ENCODE measurements at regions not wholly inside any gene's neighbourhood (a gene's known extent, or its start where the extent isn't known, plus 50 kb on each side); places are given as distances from the start of the nearest gene placed in this dataset.

DNA sequence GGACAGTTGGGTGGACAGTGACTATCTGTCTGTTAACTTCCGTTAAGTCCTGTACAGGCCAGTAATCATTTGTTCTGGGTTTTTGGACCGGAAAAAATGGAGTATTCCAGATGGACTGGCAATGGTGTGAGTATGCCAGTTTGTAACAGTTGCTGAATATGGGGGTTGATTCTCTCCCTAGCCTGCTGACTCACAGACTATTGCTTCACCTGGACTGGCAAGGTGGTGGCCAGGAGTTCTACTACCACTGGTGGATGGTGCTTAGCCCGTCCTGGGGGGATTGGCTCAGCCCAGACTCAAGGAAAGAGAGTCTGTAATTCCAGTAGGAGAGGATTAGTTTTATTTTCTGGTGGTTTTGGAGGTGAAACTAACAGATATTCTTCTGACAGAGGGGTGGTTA is 343.8 kb upstream of the USP9Y start:
- Histone ChIP-seq H3K36me3 (ENCODE audit: control insufficient read depth in 2 of 2, extremely low read depth in 1 of 2, insufficient read depth in 2 of 2, low read length in 2 of 2) (no peaks in the 10 kb centered on the region), H3K4me2 (ENCODE audit: insufficient read depth, low read length) (no peak overlapping the region), H3K4me3 (replicated peaks in 1 of 3; ENCODE audit: insufficient read depth in 1 of 3, low read depth in 1 of 3, low read length in 3 of 3) (no peak overlapping the region), H3K9me1 (replicated peaks; ENCODE audit: control insufficient read depth, extremely low read depth, insufficient read depth, low read length) (no peaks in the 10 kb centered on the region), H3K9me3 (replicated peaks; ENCODE audit: control insufficient read depth, insufficient read depth, low read length) (no peaks in the 10 kb centered on the region), H3K79me2 (ENCODE audit: control insufficient read depth, insufficient read depth, low read length) (no peaks in the 10 kb centered on the region), H2AFZ (ENCODE audit: low read depth, low read length) (no peak overlapping the region), H4K20me1 (replicated peaks; ENCODE audit: control insufficient read depth, extremely low read depth, insufficient read depth, low read length) (no peaks in the 10 kb centered on the region), H3K9ac (replicated peaks; ENCODE audit: extremely low read depth, insufficient read depth, low read length) (no peak overlapping the region), H3K27ac (ENCODE audit: insufficient read depth, low read depth, low read length) (no peak overlapping the region), H3K4me1 (ENCODE audit: control insufficient read depth, extremely low read depth, insufficient read depth, low read length) (no peaks in the 10 kb centered on the region), H3K27me3 (ENCODE audit: control insufficient read depth in 2 of 2, insufficient read depth in 2 of 2, low read length in 2 of 2) (no peaks in the 10 kb centered on the region)
- intact Hi-C loops (cut with micrococcal nuclease), result no loop called here
- TF ChIP-seq MYC (IDR thresholded peaks at IDR 0.05; ENCODE audit: low read depth, low read length), result no peak
- TF ChIP-seq, protein P1, sequence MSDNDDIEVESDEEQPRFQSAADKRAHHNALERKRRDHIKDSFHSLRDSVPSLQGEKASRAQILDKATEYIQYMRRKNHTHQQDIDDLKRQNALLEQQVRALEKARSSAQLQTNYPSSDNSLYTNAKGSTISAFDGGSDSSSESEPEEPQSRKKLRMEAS (IDR thresholded peaks at IDR 0.05; ENCODE audit: insufficient read depth, insufficient read length), result no peak
- no peak for TF ChIP-seq POLR2A (IDR thresholded peaks at IDR 0.05; ENCODE audit: low read depth, low read length)
- TF ChIP-seq EZH2 (IDR thresholded peaks at IDR 0.05; ENCODE audit: borderline replicate concordance, low read depth, low read length, severe bottlenecking), result no peak
- TF ChIP-seq JUN (IDR thresholded peaks at IDR 0.05; ENCODE audit: borderline replicate concordance, insufficient read depth, insufficient read length, low read depth), result no peak
- no peak for TF ChIP-seq POLR2AphosphoS5 (IDR thresholded peaks at IDR 0.05; ENCODE audit: insufficient read depth, low read depth, low read length)
- TF ChIP-seq FOS (IDR thresholded peaks at IDR 0.05; ENCODE audit: borderline replicate concordance, insufficient read depth, low read length), result no peak
- TF ChIP-seq GATA2 (IDR thresholded peaks at IDR 0.05; ENCODE audit: insufficient read depth, insufficient read length, low read depth, low read length), result no peak
- DNase-seq (ENCODE audit: low read depth, low spot score), result no peak
- BruUV-seq (replicated peaks), result no TSS peak
- POLR2A ChIA-PET, result no interaction called here
- no peak for FAIRE-seq
- CTCF ChIA-PET, result no interaction called here
- dilution Hi-C loops (cut with MboI; ENCODE audit: extremely low pct_ligation_motif_present, low sequenced_read_pairs), result no loop called here

DNA sequence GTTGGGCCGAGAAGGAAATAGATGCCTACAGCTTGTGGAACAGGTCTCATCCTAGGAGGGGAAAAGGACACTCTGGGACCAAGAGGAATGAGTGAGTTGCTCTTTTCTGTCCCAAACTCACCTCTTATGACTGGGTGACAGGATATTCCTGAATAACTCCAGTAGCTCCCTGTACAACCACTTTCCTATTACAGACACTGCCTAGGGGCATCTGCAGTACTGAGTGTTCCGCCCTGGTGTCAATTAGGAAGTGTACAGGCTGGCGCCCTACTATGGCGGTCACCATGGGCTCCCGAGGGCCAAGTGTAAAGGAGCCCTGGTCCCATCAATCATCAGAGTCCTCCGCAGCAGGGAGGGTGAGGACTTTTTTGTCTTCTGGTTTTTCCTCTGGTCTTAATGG is 343.4 kb upstream of the USP9Y start:
- H3K9ac ChIP-seq (replicated peaks; ENCODE audit: extremely low read depth, insufficient read depth, low read length), result no peak overlapping the region
- no TSS peak for BruUV-seq (replicated peaks)
- H3K36me3 ChIP-seq (ENCODE audit: control insufficient read depth in 2 of 2, extremely low read depth in 1 of 2, insufficient read depth in 2 of 2, low read length in 2 of 2), result no peaks in the 10 kb centered on the region
- H3K27ac ChIP-seq (ENCODE audit: insufficient read depth, low read depth, low read length), result no peak overlapping the region
- H3K79me2 ChIP-seq (ENCODE audit: control insufficient read depth, insufficient read depth, low read length), result no peaks in the 10 kb centered on the region
- DNase-seq (ENCODE audit: low read depth, low spot score), result no peak
- TF ChIP-seq JUN (IDR thresholded peaks at IDR 0.05; ENCODE audit: borderline replicate concordance, insufficient read depth, insufficient read length, low read depth) (no peak), EZH2 (IDR thresholded peaks at IDR 0.05; ENCODE audit: borderline replicate concordance, low read depth, low read length, severe bottlenecking) (no peak), FOS (IDR thresholded peaks at IDR 0.05; ENCODE audit: borderline replicate concordance, insufficient read depth, low read length) (no peak), POLR2AphosphoS5 (IDR thresholded peaks at IDR 0.05; ENCODE audit: insufficient read depth, low read depth, low read length) (no peak), MYC (IDR thresholded peaks at IDR 0.05; ENCODE audit: low read depth, low read length) (no peak), POLR2A (IDR thresholded peaks at IDR 0.05; ENCODE audit: low read depth, low read length) (no peak), GATA2 (IDR thresholded peaks at IDR 0.05; ENCODE audit: insufficient read depth, insufficient read length, low read depth, low read length) (no peak)
- TF ChIP-seq, protein P2, sequence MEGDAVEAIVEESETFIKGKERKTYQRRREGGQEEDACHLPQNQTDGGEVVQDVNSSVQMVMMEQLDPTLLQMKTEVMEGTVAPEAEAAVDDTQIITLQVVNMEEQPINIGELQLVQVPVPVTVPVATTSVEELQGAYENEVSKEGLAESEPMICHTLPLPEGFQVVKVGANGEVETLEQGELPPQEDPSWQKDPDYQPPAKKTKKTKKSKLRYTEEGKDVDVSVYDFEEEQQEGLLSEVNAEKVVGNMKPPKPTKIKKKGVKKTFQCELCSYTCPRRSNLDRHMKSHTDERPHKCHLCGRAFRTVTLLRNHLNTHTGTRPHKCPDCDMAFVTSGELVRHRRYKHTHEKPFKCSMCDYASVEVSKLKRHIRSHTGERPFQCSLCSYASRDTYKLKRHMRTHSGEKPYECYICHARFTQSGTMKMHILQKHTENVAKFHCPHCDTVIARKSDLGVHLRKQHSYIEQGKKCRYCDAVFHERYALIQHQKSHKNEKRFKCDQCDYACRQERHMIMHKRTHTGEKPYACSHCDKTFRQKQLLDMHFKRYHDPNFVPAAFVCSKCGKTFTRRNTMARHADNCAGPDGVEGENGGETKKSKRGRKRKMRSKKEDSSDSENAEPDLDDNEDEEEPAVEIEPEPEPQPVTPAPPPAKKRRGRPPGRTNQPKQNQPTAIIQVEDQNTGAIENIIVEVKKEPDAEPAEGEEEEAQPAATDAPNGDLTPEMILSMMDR (IDR thresholded peaks at IDR 0.05; ENCODE audit: extremely low read depth in 1 of 2, insufficient read depth in 1 of 2, low read depth in 1 of 2, low read length in 2 of 2), result no peak
- TF ChIP-seq, protein P1 (IDR thresholded peaks at IDR 0.05; ENCODE audit: insufficient read depth, insufficient read length), result no peak
- no peaks in the 10 kb centered on the region for H3K4me1 ChIP-seq (ENCODE audit: control insufficient read depth, extremely low read depth, insufficient read depth, low read length)
- ChIA-PET POLR2A (no interaction called here), CTCF (no interaction called here)
- H3K9me3 ChIP-seq (replicated peaks; ENCODE audit: control insufficient read depth, insufficient read depth, low read length), result no peaks in the 10 kb centered on the region
- H4K20me1 ChIP-seq (replicated peaks; ENCODE audit: control insufficient read depth, extremely low read depth, insufficient read depth, low read length), result no peaks in the 10 kb centered on the region
- H3K27me3 ChIP-seq (ENCODE audit: control insufficient read depth in 2 of 2, insufficient read depth in 2 of 2, low read length in 2 of 2), result no peaks in the 10 kb centered on the region
- no peak overlapping the region for H3K4me2 ChIP-seq (ENCODE audit: insufficient read depth, low read length)
- intact Hi-C loops (cut with micrococcal nuclease), result no loop called here
- no peaks in the 10 kb centered on the region for H3K9me1 ChIP-seq (replicated peaks; ENCODE audit: control insufficient read depth, extremely low read depth, insufficient read depth, low read length)
- dilution Hi-C loops (cut with MboI; ENCODE audit: extremely low pct_ligation_motif_present, low sequenced_read_pairs), result no loop called here
- no peak overlapping the region for H2AFZ ChIP-seq (ENCODE audit: low read depth, low read length)
- no peak for FAIRE-seq
- H3K4me3 ChIP-seq (replicated peaks in 1 of 3; ENCODE audit: insufficient read depth in 1 of 3, low read depth in 1 of 3, low read length in 3 of 3), result no peak overlapping the region

All from endothelial cell of umbilical vein (primary cell).